Lower lobe of right lung (tissue), 2 donors: ENCODE measurements at regions not wholly inside any gene's neighbourhood (a gene's known extent, or its start where the extent isn't known, plus 50 kb on each side); places are given as distances from the start of the nearest gene placed in this dataset.

Experiments
- ATAC-seq, 2 donors: fragments of 200-7000 bp; cut with Tn5 transposase; one replicate each; pipeline ENCODE4 v1.9.1; 2020 to 2022; ENCODE audit warnings: mild to moderate bottlenecking in 2 of 2, moderate library complexity in 2 of 2
- DNase-seq: peaks from one replicate; pipeline ENCODE4 v3.0.0-alpha.2; 2020
- H3K27ac ChIP-seq: fragments of 200-600 bp; one replicate; pipeline ENCODE4 v1.8.0; 2022
- H3K27me3 ChIP-seq: fragments of 200-600 bp; one replicate; pipeline ENCODE4 v1.8.0; 2022; ENCODE audit warnings: low read depth
- H3K36me3 ChIP-seq: fragments of 200-600 bp; one replicate; pipeline ENCODE4 v1.8.0; 2022; ENCODE audit warnings: mild to moderate bottlenecking
- H3K4me1 ChIP-seq: fragments of 200-600 bp; one replicate; pipeline ENCODE4 v1.8.0; 2022
- H3K4me3 ChIP-seq: fragments of 200-600 bp; one replicate; pipeline ENCODE4 v1.8.0; 2022; ENCODE audit warnings: mild to moderate bottlenecking
- H3K9me3 ChIP-seq: fragments of 200-600 bp; one replicate; pipeline ENCODE4 v1.8.0; 2022
- intact Hi-C: fragments of 100-400 bp; cut with DNase I; formaldehyde crosslinking; loops from one replicate; pipeline ENCODE4 v1.11.0; 2022
- TF ChIP-seq, protein P1 (sequence below): fragments of 200-600 bp; IDR thresholded peaks from one replicate; pipeline ENCODE4 v1.8.0; 2022; ENCODE audit warnings: antibody characterized with exemption, mild to moderate bottlenecking
- donor health status: DM: no; HTN: yes; CAD: no; lungs with severe emphysema.

DNA sequence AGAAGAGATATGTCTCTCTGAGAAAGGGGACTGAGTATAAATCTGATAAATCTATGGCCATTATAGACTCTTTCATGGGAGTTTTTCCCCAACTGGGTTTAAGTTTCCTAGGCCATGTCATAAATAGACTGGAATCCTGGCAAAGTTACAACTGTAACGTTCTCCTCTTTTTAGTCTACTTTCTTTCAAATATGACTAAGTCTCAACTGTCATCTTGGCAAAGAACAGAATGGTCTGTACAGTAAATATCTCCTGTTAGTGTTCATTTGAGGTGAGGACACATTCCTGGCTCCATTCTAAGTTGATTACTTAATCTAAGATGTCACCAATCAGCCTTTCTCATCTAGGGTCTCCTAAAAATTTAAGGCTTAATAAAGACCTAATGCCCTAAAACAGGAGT is 300.5 kb downstream of the BRINP2 start:
- TF ChIP-seq, protein P1, sequence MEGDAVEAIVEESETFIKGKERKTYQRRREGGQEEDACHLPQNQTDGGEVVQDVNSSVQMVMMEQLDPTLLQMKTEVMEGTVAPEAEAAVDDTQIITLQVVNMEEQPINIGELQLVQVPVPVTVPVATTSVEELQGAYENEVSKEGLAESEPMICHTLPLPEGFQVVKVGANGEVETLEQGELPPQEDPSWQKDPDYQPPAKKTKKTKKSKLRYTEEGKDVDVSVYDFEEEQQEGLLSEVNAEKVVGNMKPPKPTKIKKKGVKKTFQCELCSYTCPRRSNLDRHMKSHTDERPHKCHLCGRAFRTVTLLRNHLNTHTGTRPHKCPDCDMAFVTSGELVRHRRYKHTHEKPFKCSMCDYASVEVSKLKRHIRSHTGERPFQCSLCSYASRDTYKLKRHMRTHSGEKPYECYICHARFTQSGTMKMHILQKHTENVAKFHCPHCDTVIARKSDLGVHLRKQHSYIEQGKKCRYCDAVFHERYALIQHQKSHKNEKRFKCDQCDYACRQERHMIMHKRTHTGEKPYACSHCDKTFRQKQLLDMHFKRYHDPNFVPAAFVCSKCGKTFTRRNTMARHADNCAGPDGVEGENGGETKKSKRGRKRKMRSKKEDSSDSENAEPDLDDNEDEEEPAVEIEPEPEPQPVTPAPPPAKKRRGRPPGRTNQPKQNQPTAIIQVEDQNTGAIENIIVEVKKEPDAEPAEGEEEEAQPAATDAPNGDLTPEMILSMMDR: no peak
- DNase-seq (no peak), ATAC-seq (no peak)
- H3K27me3 ChIP-seq: no peaks in the 10 kb centered on the region
- no peak overlapping the region for H3K4me3 ChIP-seq
- H3K27ac ChIP-seq: no peak overlapping the region
- H3K9me3 ChIP-seq: no peaks in the 10 kb centered on the region
- H3K36me3 ChIP-seq: no peaks in the 10 kb centered on the region
- H3K4me1 ChIP-seq: no peaks in the 10 kb centered on the region
- intact Hi-C loops: no loop called here

DNA sequence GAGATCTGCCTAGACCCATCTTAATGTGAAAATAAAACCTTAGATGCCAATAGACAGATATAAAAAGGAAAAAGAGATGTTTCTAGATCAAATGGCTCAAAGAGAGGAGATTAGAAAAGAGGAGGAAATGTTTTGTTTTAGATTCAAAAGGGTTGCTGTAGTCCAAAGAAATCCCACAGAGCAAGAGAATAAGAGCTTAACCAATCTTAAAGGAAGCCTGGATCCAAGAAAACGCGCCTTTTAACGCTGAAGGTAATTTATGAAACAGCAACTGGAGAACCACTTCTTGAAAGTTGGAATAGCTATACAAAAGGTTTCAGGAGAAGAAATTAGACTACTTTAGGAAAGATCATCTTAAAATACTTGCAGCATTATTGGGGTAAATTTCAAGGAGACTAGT is 298.8 kb downstream of the BRINP2 start:
- Histone ChIP-seq H3K27me3 (no peaks in the 10 kb centered on the region), H3K36me3 (no peaks in the 10 kb centered on the region), H3K4me3 (no peak overlapping the region), H3K27ac (no peak overlapping the region), H3K4me1 (no peaks in the 10 kb centered on the region), H3K9me3 (no peaks in the 10 kb centered on the region)
- intact Hi-C loops: no loop called here
- TF ChIP-seq, protein P1: no peak
- DNase-seq (no peak), ATAC-seq (no peak)

DNA sequence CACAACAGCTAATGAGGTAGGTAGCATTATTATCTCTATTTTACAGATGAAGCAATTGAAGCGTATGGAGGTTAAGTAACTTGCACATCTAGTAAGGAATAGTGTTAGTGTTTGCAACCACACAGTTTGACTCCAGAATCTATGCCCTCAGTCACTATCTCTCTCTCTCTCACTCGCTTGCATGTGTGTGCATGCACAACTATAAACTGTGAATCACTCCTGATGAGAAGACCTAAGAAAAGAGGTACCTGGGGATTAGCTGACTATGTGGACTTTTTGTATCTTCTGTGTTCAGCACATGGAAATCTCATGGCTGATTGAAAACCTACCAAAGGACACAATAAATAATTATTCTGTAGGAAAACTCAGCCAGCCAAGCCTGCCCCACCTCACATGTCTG is 295.5 kb downstream of the BRINP2 start:
- H3K4me1 ChIP-seq: no peaks in the 10 kb centered on the region
- no peak overlapping the region for H3K4me3 ChIP-seq
- no peak overlapping the region for H3K27ac ChIP-seq
- H3K36me3 ChIP-seq: no peaks in the 10 kb centered on the region
- DNase-seq (no peak), ATAC-seq (no peak)
- intact Hi-C loops: no loop called here
- no peaks in the 10 kb centered on the region for H3K9me3 ChIP-seq
- H3K27me3 ChIP-seq: no peaks in the 10 kb centered on the region
- TF ChIP-seq, protein P1: no peak

DNA sequence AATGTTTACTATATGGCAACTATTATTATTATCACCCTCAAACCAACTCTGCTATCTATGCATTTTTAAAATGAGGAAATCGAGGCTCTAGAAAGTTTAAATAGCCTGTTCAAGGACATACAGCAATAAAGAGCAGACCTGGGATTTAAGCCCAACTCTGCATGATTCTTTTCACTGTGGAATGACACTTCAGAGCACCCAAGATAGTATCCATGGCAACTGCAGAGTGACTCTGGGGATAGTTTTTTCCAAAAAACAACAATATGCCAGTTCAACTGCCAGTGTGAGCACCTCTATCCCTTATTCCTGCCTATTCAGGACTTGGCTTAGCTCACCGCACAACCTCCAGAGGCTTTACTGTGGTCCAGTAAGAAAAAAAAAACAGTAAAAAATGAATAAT is 293.9 kb downstream of the BRINP2 start:
- intact Hi-C loops: no loop called here
- Histone ChIP-seq H3K9me3 (no peaks in the 10 kb centered on the region), H3K27me3 (no peaks in the 10 kb centered on the region), H3K36me3 (no peaks in the 10 kb centered on the region), H3K4me3 (no peak overlapping the region), H3K27ac (no peak overlapping the region), H3K4me1 (no peaks in the 10 kb centered on the region)
- DNase-seq: no peak
- ATAC-seq: no peak
- TF ChIP-seq, protein P1: no peak

DNA sequence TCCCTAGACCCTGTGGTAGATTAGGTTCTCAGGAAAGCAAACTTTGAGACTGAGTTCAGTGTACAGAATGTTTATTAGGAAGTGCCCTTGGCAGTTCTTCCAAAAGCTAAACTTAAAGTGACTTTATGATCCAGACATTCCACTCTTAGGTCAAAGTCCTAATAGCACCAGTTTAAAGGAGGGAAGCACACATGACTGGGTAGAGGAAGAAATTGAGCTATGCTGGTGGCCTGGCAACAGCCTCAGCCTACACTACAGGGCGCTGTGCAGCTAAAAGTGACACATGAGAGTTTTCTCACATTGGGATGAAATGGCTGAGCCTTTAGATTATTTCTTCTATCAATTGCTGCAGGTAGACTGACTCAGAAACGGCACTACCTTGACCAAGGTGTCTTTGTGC is 280.4 kb downstream of the BRINP2 start:
- no peak for DNase-seq
- no peak overlapping the region for H3K27ac ChIP-seq
- no peak for ATAC-seq
- intact Hi-C loops: no loop called here
- TF ChIP-seq, protein P1: no peak
- H3K9me3 ChIP-seq: no peaks in the 10 kb centered on the region
- no peaks in the 10 kb centered on the region for H3K4me1 ChIP-seq
- H3K4me3 ChIP-seq: no peak overlapping the region
- no peaks in the 10 kb centered on the region for H3K27me3 ChIP-seq
- H3K36me3 ChIP-seq: no peaks in the 10 kb centered on the region
